GM21360 (cell line): ENCODE measurements at regions not wholly inside any gene's neighbourhood (a gene's known extent, or its start where the extent isn't known, plus 50 kb on each side); places are given as distances from the start of the nearest gene placed in this dataset.

Source experiments
- ATAC-seq: cut with Tn5 transposase; IDR thresholded peaks from one replicate; pipeline ENCODE4 v1.9.1; 2021; ENCODE audit warnings: mild to moderate bottlenecking, moderate library complexity; ENCODE audit not compliant: unreplicated experiment

DNA sequence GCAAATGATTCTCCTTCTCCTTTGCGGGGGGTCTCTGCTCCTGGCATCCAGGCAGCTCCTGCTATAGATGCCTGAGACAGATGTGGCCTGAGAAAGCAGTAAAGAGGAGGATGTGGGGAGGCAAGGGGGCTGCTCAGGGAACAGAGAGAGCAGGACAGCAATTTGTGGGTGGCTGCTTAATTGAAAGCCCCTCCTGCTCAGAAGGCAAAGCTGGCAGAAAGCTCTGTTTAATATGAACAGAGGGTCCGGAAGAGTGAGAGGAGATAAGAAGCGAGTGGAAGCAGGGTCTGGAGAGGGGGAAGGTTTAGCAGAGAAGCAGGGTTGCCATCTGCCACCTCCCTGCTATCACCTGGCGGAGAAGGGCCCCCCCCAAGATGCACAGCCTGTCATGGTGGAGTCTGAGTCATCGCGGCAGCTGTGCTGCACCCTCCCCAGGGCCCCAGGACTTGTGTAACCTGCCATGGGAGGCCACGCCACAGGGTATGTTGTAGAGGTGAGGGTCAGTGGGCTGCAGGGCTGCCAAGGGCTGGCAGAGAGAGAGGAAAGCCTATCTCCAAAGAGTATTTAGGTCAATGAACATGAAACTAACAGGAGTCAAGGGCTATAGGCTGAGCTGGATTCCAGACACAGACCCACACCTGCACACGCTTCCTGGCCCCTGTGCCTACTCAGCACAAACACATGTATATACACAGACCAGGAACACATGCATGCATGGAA is 1109.8 kb upstream of the AUTS2 start:
- ATAC-seq = no peak

- no peak for ATAC-seq
Observed at GRCh38 chr7:68491523-68492358, 1106.5 kb upstream of the AUTS2 start.

GRCh38 chr7:68492359-68492690 is 1106.0 kb upstream of the AUTS2 start:
- no peak for ATAC-seq

DNA sequence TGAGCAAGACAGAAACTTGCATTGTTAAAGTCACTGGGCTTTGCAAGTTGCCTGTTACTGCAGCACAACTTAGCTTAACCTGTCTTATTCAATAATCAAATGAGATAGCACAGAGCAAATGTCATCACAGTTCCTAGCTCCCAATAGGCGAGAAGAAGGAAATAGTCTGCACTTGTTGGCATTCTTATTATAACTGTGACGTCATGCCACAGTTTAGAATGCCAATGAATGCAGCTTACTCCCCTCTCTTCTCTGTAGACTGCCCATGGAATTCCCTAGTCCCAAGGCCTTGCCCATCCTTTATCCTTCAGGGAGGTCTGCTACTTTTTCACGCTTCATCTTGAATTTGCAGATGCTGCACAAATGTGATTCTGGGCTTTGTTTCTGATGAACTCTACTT is 1094.9 kb upstream of the AUTS2 start:
- ATAC-seq = no peak

GRCh38 chr7:68504716-68505115 is 1093.6 kb upstream of the AUTS2 start:
- no peak for ATAC-seq

- no peak for ATAC-seq
Observed at GRCh38 chr7:68505721-68506120, 1092.6 kb upstream of the AUTS2 start.

GRCh38 chr7:68507668-68508067 is 1090.6 kb upstream of the AUTS2 start:
- no peak for ATAC-seq

DNA sequence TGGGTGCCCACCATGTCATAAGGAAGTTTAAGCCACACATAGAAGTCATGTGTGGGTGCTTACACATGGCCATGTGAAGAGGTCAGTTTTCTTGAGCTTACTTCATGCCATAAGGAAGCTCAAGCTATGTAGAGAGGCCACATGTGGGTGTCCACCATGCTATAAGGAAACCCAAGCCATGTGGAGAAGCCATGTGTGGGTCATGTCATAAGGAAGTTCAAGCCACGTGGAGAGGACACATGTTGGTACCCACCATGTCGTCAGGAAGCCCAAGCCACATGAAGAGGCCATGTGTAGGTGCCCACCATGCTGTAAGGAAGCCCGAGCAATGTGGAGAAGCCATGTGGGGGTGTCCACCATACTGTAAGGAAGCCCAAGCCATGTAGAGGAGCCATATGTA is 1089.2 kb upstream of the AUTS2 start:
- no peak for ATAC-seq

DNA sequence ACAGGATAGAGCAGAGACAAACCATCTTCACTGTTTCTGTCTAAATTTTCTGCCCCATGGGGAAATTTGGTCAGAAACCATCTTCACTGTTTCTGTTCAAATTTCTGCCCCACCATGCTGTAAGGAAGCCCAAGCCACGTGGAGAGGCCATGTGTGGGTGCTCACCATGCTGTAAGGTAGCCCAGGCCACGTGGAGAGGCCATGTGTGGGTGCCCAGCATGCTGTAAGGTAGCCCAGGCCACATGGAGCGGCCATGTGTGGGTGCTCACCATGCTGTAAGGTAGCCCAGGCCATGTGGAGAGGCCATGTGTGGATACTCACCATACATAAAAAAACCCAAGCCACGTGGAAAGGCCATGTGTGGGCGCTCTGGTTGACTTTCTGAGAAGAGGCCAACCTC is 1088.7 kb upstream of the AUTS2 start:
- no peak for ATAC-seq

DNA sequence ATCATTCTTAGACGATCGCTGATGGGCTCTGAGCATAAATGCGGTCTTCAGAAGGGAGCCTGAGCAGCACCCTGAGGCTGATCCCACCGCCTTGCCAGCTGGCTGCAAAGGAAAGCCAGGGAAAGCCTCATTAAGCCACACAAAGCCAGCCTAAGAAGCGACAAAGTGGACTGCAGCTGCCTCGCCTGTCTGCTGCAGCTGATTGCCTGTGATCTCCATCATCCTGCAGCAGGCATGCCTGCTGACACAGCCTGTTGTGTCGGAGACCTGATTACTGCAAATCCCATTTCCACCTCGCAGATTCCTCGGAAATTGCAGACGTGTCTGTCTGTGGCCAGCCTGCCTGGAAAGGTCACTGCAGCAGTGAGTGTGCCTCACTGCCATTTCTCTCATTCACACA is 1087.0 kb upstream of the AUTS2 start:
- no peak for ATAC-seq

- ATAC-seq = no peak
Observed at GRCh38 chr7:68512466-68512865, 1085.8 kb upstream of the AUTS2 start.

GRCh38 chr7:68518060-68518459 is 1080.2 kb upstream of the AUTS2 start:
- ATAC-seq = no peak

DNA sequence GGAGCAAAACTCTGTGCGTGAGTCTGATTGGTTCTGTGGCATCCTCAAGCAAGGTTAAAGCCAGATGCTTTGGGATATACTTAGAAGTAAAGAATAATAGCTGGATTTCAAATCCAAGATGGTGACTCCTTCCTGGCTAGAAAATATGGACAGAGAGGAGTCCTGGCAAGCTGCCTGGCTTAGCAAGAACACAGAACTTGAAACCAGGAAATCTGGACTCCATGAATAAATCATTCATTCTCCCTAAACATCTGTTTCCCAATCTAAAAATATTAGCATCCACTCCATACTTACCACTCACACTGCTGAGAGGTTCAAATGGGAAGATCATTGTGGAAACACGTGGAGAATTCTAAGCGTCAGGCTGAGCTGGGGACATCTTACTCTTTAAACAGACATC is 1074.1 kb upstream of the AUTS2 start:
- ATAC-seq = no peak

- ATAC-seq = no peak
Observed at GRCh38 chr7:68529221-68529620, 1069.1 kb upstream of the AUTS2 start.

DNA sequence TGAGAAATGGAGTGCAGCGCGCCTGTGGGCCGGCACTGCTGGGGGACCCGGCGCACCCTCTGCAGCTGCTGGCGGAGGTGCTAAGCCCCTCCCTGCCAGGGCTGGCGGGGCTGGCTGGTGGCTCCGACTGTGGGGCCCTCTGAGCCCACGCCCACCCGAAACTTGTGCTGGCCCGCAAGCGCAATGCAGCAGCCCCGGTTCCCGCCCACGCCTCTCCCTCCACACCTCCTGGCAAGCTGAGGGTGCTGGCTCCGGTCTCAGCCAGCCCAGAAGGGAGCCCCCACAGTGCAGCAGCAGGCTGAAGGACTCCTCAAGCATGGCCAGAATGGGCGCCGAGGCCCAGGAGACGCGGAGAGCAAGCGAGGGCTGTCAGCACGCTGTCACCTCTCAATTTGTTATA is 1063.0 kb upstream of the AUTS2 start:
- ATAC-seq = no peak

DNA sequence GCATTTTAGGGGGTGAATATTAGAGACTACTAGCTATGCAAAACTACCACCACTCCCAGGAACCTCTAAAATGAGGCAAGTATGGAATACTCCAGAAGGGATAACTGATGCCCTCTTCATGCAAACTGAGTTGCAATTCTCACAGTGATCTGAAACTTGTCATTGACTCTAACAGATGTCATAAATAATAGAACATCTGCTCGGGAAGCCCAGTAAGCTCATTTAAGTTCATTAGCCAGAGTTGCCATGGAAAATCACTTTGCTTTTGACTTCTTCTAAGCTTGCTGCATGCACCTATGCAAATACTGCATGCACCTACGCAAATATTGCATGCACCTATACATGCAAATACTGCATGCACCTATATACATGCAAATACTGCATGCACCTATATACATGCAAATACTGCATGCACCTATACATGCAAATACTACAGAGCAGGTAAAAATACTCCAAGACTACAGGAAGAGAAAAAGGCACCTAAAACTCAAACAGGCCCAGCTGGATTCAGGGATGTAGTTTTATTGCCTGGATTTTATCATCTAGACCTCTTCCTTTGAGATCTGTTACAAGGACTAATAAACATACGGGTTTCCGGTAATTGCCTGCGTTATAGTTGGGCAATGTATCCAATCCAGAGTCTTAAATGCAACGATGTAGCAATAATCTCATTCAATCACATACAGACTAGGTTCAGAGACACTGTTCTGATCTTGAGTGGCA is 1061.1 kb upstream of the AUTS2 start:
- no peak for ATAC-seq

DNA sequence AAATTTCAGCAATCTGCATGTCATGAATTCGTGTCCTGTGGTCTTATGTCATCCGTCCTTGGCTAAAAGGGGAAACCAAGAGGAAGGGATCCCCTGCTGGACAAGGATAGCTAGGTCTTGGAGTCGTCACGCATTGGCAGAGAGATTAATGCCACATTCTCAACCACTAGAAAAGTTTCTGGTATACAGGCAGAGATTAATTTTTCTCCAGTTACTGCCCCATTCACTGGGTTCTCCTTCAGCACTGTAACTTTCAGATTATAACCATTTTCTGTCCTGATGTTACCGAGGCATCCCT is 1060.6 kb upstream of the AUTS2 start:
- ATAC-seq = no peak

DNA sequence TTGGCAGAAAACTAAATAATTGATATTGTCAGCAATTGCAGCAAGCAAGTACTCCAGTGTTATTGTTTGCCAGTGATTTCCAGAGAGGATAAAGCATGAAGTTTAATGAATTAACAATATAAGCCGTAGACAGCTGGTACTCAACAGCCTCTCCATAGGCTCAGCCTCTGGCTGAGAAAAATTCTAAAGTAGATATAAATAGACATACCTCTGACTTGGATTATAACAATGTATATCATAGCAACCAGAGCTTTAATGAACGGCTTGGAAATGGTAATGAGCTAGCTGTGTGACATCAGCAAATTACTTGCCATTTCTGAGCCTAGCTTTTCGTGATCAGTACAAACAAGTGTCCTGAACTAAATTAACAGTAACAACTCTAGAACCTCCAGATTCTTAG is 1055.4 kb upstream of the AUTS2 start:
- no peak for ATAC-seq

DNA sequence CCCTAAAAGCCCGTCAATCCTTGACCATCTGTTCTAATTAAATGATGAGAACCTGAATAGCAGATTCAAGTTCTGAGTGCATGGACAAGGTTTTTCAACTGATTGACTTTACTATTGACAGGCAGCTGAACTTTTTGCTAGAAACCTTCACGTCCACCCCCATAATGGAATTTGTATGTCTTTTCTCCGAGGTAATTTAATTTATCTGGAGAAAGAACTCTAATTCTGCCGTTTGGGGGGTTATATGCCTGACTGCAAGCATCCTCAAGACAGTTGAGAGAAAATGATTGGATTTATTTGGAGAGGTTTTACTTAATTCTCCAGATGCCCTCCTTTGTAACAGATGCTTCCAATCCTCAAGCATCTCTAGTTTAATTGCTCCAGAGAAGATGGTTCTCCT is 1053.4 kb upstream of the AUTS2 start:
- ATAC-seq = no peak

GRCh38 chr7:68547181-68547580 is 1051.1 kb upstream of the AUTS2 start:
- no peak for ATAC-seq

- no peak for ATAC-seq
Observed at GRCh38 chr7:68547799-68548198, 1050.5 kb upstream of the AUTS2 start.

DNA sequence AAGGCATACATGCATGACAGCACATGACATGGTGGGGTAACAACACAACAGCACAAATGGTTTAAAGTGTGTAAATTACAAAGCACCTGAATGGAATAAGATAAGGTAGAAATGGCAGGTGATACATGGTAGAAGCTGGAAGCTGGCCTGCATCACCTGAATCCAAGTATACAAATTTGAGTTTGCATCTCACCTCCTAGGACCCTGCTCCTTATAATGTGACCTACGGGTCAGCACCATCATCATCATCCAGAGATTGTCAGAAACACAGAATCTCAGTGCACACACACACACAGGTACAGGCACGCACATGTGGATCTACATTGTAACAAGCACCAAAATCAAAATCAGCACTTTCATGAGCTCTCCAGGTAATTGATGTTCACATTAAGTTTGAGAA is 1048.2 kb upstream of the AUTS2 start:
- ATAC-seq = no peak
